GM12891 (cell line): ENCODE measurements at regions not wholly inside any gene's neighbourhood (a gene's known extent, or its start where the extent isn't known, plus 50 kb on each side); places are given as distances from the start of the nearest gene placed in this dataset.
"Not testable (repeated sequence)": the region's sequence is repeated elsewhere in the genome, so short reads cannot be mapped to it uniquely, and the experiment has no call there.

ENCODE experiments used
- DNase-seq: peaks from one replicate; pipeline ENCODE4 v3.0.0; 2011; ENCODE audit warnings: low spot score; ENCODE audit not compliant: insufficient read length
- FAIRE-seq: peaks from 2 replicates; lab custom pipeline; 2011; peaks lifted over from hg19 to GRCh38; lab: Jason Lieb, UNC
- PAX5 ChIP-seq: IDR thresholded peaks from 2 replicates; pipeline ENCODE4 v1.6.1; 2011; ENCODE audit warnings: low read length, moderate library complexity, mild to moderate bottlenecking; ENCODE audit not compliant: insufficient read depth, severe bottlenecking
- POLR2A ChIP-seq: IDR thresholded peaks from 2 replicates; pipeline ENCODE4 v1.6.1; 2011; ENCODE audit warnings: low read depth, low read length, control low read depth
- POLR2AphosphoS5 ChIP-seq: IDR thresholded peaks from 2 replicates; pipeline ENCODE4 v1.6.1; 2011; ENCODE audit warnings: low read depth, low read length, control low read depth
- POU2F2 ChIP-seq: IDR thresholded peaks from 2 replicates; pipeline ENCODE4 v1.6.1; 2011; ENCODE audit warnings: low read depth, mild to moderate bottlenecking, control low read depth, low read length, moderate library complexity
- SPI1 ChIP-seq: IDR thresholded peaks from 2 replicates; pipeline ENCODE4 v1.6.1; 2011; ENCODE audit warnings: low read depth, low read length, control low read depth
- TAF1 ChIP-seq: IDR thresholded peaks from 2 replicates; pipeline ENCODE4 v1.6.1; 2011; ENCODE audit warnings: low read depth, low read length, control low read depth

GRCh38 chr1:197985351-197985750 is 68.2 kb downstream of the LHX9 start:
- DNase-seq (no peak), FAIRE-seq (no peak)
- TF ChIP-seq SPI1 (no peak), TAF1 (no peak), POLR2A (no peak), PAX5 (no peak), POU2F2 (no peak), POLR2AphosphoS5 (no peak)

DNA sequence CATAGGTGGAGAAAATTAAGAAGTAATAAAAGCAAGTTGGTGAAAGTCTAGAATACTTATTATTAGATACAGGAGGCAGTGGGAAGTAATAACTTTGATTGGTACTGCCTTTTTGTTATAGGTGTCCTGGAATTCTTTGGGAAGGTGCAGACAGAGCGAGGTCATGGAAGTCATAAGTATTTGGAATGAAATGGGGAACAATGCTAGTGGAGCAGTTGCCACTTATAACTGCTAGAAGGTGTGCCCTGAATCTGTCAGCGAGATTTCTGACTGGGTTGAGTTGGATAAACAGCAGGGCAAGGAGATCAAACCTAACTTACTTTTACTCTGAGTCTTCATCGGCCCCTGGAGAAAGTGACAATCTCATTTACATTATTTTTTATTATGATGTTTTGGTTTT is 69.6 kb downstream of the LHX9 start:
- TF ChIP-seq TAF1, result no peak
- TF ChIP-seq POU2F2, result no peak
- TF ChIP-seq POLR2AphosphoS5, result no peak
- FAIRE-seq (no peak), DNase-seq (no peak)

GRCh38 chr1:197987294-197987693 is 70.1 kb downstream of the LHX9 start:
- TF ChIP-seq POLR2AphosphoS5, result no peak
- no peak for TF ChIP-seq SPI1
- TF ChIP-seq POLR2A, result no peak
- TF ChIP-seq TAF1, result no peak
- no peak for TF ChIP-seq POU2F2
- TF ChIP-seq PAX5, result no peak
- FAIRE-seq (no peak), DNase-seq (no peak)

GRCh38 chr1:197988581-197988980 is 71.4 kb downstream of the LHX9 start:
- not testable (repeated sequence) for DNase-seq, FAIRE-seq

GRCh38 chr1:197989058-197989457 is 71.9 kb downstream of the LHX9 start:
- DNase-seq (no peak), FAIRE-seq (no peak)
- TF ChIP-seq TAF1, result no peak
- peak; percentile 39; the same call in 1 of the 2 replicates for TF ChIP-seq SPI1

- TF ChIP-seq PAX5, result no peak
- TF ChIP-seq TAF1, result no peak
- TF ChIP-seq POU2F2, result no peak
- TF ChIP-seq POLR2A, result no peak
- no peak for TF ChIP-seq SPI1
- TF ChIP-seq POLR2AphosphoS5, result no peak
Measured at GRCh38 chr1:197991594-197991993, 74.4 kb downstream of the LHX9 start.

DNA sequence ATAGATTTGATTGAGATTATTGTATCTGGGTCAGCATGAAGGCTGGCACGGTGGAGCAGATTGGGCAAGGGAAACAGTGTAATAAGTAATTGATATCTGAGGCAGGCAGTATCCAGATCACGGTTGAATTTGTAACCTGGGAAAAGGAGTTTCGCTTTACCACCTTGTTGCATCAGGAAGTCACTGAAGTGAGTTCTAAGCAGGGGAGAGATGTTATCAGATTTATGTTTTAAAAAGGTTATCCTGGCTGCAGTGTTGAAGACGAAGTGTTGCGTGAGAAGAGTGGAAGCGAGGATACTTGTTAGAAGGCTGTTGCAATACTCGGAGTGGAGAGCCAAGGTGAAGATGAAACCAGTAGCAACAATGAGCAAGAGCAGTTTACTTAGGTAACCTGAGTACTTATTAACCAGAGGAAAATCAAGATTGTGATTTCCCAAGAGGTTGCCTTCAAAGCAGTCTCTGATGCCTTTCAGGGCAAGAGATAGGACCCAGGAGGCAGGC is 77.8 kb downstream of the LHX9 start:
- DNase-seq (no peak), FAIRE-seq (no peak)
- no peak for TF ChIP-seq POLR2AphosphoS5
- TF ChIP-seq POLR2A, result no peak
- TF ChIP-seq TAF1, result no peak
- TF ChIP-seq POU2F2, result no peak
- no peak for TF ChIP-seq PAX5
- no peak for TF ChIP-seq SPI1

More at GRCh38 chr1:197991594-197991993, 74.4 kb downstream of the LHX9 start:
- FAIRE-seq, result no peak
- no peak for DNase-seq

DNA sequence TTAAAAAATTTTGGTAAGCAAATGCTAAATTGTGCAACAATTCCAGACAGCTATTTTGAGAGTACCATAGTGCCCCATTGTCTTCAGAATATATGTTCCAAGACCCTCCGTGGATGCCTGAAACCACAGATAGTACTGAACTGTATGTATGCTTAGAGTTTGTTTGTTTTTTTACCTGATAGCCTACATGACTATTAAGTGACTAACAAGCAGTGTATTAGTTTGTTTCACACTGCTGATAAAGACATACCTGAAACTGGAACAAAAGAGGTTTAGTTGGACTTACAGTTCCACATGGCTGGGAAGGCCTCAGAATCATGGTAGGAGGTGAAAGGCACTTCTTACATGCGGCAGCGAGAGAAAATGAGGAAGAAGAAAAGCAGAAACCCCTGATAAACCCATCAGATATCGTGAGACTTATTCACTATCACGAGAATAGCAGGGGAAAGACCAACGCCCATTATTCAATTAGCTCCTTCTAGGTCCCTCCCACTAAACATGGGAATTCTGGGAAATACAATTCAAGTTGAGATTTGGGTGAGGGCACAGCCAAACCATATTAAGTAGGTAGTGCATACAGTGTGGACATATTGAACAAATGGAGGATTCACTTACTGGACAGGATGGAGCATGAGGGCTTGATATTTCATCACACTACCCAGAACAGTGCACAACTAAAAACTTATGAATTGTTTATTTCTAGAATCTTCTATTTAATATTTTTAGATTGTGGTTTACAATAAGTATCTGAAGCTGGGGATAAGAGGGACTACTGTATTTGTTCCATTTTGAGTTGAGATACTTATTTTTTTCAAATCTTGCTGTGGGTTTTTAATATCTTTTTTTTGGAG is 78.5 kb downstream of the LHX9 start:
- FAIRE-seq (no peak), DNase-seq (no peak)
- TF ChIP-seq PAX5 (no peak), POU2F2 (no peak), TAF1 (no peak), SPI1 (no peak), POLR2AphosphoS5 (no peak), POLR2A (no peak)

- FAIRE-seq, DNase-seq: not testable (repeated sequence)
Measured at GRCh38 chr1:197996259-197996512, 79.0 kb downstream of the LHX9 start.

- DNase-seq (no peak), FAIRE-seq (no peak)
- TF ChIP-seq POU2F2 (no peak), TAF1 (no peak), SPI1 (no peak), POLR2AphosphoS5 (no peak), POLR2A (no peak), PAX5 (no peak)
Measured at GRCh38 chr1:197998110-197998509, 80.9 kb downstream of the LHX9 start.

DNA sequence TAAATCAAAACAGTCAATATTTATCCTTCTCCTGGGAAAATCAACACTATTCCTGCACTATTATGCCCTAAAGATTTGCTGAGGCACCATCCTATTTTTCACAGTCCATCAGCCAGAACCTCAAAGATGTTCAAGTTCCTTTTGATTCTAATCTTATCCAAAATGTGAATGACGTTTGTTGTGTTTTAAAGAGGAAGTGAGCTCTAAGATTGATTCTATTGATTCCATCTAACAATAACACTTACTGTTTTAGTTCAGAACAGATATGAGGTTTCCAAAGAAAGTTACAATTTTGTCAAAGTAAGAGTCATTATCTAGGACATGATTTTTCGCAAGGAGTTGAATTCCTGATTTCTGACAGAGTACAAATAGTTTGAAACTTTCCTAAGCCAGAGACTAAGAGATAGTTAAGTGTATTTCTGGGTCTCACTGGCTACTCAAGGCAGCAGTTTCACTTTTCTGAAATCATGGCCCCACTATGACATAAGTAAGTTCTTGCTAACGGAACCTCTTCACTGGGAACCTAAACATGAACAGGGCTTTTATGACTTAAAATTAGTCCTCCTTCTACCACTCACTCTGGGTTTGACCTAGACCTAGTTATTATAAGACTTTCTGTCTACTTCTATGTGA is 84.7 kb downstream of the LHX9 start:
- TF ChIP-seq SPI1 (peak; percentile 16; the same call in 1 of the 2 replicates), POLR2A (no peak)
- DNase-seq (no peak), FAIRE-seq (no peak)
